NB4 (cell line): ENCODE measurements at regions not wholly inside any gene's neighbourhood (a gene's known extent, or its start where the extent isn't known, plus 50 kb on each side); places are given as distances from the start of the nearest gene placed in this dataset.

Source experiments
- DNase-seq: peaks from one replicate; pipeline ENCODE4 v3.0.0; 2010; ENCODE audit warnings: low read depth
- H3K4me3 ChIP-seq: one replicate; pipeline ENCODE4 v1.5.1; 2011; ENCODE audit warnings: mild to moderate bottlenecking, low read depth, low read length, moderate library complexity
- MAX ChIP-seq: IDR thresholded peaks from 2 replicates; pipeline ENCODE4 v1.6.1; 2011; ENCODE audit warnings: low read depth, low read length
- MYC ChIP-seq: IDR thresholded peaks from 2 replicates; pipeline ENCODE4 v1.6.1; 2011; ENCODE audit warnings: low read depth, low read length
- POLR2A ChIP-seq: IDR thresholded peaks from 2 replicates; pipeline ENCODE4 v1.6.1; 2011; ENCODE audit warnings: mild to moderate bottlenecking; ENCODE audit not compliant: insufficient read length; ENCODE audit errors: extremely low read depth
- TF ChIP-seq, protein P1 (sequence below): IDR thresholded peaks from one replicate; pipeline ENCODE4 v1.5.1; 2012; ENCODE audit warnings: low read depth, low read length

DNA sequence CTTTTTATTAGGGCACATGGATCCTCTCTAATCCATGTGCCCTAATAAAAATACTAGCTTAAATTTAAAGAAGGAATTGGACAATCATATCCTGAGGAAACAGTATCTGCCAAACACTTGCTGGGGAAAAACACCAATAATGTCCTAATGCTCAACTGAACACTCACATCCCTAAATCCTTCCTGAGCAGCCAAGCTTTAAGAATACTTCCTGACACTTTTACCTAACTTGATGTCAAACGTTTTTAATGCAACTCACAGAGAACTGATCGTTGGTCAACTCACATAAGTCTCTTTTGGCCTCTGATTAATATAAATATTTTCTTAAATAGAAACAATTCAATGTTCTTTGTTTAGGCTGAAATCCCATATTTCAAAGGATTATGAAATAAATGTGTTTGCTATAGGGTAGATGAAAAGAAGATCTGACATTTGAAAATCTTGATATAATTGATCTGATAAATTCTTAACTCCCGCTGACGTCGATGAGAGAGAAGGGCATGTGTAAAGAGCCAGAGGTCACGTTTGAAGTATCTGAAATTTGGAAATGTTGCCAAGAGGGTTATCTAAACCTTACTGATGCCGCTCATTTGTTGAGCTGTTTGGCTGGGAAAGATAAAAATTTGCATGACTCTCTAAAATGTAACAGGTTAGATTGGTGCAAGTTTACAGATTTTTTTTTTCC is 122.8 kb upstream of the RHOBTB1 start:
- TF ChIP-seq MYC (no peak), MAX (no peak), POLR2A (no peak)
- TF ChIP-seq, protein P1, sequence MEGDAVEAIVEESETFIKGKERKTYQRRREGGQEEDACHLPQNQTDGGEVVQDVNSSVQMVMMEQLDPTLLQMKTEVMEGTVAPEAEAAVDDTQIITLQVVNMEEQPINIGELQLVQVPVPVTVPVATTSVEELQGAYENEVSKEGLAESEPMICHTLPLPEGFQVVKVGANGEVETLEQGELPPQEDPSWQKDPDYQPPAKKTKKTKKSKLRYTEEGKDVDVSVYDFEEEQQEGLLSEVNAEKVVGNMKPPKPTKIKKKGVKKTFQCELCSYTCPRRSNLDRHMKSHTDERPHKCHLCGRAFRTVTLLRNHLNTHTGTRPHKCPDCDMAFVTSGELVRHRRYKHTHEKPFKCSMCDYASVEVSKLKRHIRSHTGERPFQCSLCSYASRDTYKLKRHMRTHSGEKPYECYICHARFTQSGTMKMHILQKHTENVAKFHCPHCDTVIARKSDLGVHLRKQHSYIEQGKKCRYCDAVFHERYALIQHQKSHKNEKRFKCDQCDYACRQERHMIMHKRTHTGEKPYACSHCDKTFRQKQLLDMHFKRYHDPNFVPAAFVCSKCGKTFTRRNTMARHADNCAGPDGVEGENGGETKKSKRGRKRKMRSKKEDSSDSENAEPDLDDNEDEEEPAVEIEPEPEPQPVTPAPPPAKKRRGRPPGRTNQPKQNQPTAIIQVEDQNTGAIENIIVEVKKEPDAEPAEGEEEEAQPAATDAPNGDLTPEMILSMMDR, result no peak
- no peak for DNase-seq
- H3K4me3 ChIP-seq, result no peak overlapping the region

- no peak overlapping the region for H3K4me3 ChIP-seq
- no peak for TF ChIP-seq MYC
- no peak for TF ChIP-seq MAX
- no peak for TF ChIP-seq POLR2A
- TF ChIP-seq, protein P1, result no peak
Measured at GRCh38 chr10:61065051-61065450, 121.1 kb upstream of the RHOBTB1 start.

GRCh38 chr10:61064356-61064755 is 120.4 kb upstream of the RHOBTB1 start:
- no peak overlapping the region for H3K4me3 ChIP-seq
- TF ChIP-seq MAX (no peak), POLR2A (no peak)
- no peak for DNase-seq

More at GRCh38 chr10:61065051-61065450, 121.1 kb upstream of the RHOBTB1 start:
- DNase-seq, result no peak

- TF ChIP-seq MYC (no peak), MAX (no peak), POLR2A (no peak)
- TF ChIP-seq, protein P1, result no peak
- no peak for DNase-seq
- no peak overlapping the region for H3K4me3 ChIP-seq
Measured at GRCh38 chr10:61063901-61064300, 119.9 kb upstream of the RHOBTB1 start.

- no peak for DNase-seq
- no peak overlapping the region for H3K4me3 ChIP-seq
- no peak for TF ChIP-seq MAX
- no peak for TF ChIP-seq MYC
- no peak for TF ChIP-seq POLR2A
- TF ChIP-seq, protein P1, result no peak
Measured at GRCh38 chr10:61063034-61063433, 119.0 kb upstream of the RHOBTB1 start.

DNA sequence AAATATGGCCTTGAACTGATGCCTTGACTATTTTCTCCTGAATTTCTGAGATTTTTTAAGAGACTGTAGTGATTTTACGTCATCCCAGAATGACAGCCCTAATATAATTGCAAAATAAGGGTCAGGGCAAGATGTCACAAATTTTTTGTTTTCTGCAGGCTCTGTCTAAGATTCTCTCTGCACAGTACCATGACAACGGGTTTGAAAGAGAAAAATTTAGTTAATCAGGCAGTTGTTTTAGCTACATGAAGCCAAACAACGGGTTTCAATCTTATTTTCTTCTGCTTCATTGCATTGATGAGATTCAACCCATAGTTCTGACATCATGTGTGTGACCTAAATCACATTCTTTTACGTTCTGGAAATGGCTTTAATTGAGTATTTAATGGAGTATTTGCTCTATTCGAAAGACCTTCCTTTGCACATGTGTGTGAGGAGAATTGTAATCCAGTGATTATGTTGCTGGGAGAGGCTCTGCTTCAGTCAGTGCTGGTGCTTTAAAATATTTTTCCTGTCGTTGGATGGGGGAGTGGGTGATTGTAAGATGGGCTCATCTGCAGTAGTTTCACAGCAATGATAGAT is 118.0 kb upstream of the RHOBTB1 start:
- TF ChIP-seq, protein P1, result no peak
- TF ChIP-seq MYC (no peak), MAX (no peak), POLR2A (no peak)
- no peak for DNase-seq
- no peak overlapping the region for H3K4me3 ChIP-seq
